ENCODE measurements at regions not wholly inside any gene's neighbourhood (a gene's known extent, or its start where the extent isn't known, plus 50 kb on each side); places are given as distances from the start of the nearest gene placed in this dataset.

GRCh38 chr7:41830271-41830670 is 127.4 kb upstream of the INHBA start:
- Histone ChIP-seq H3K4me1 (ENCODE audit: control insufficient read depth, insufficient read depth, low read length) (peaks cover 10% of the 10 kb centered on the region), H3K36me3 (ENCODE audit: control insufficient read depth, insufficient read depth, low read length) (no peaks in the 10 kb centered on the region), H3K27me3 (ENCODE audit: control insufficient read depth, insufficient read depth, low read length, poor library complexity, severe bottlenecking) (peaks cover 15% of the 10 kb centered on the region), H3K9me3 (ENCODE audit: control insufficient read depth, low read length) (peaks cover 10% of the 10 kb centered on the region), H3K27ac (ENCODE audit: low read depth, low read length) (no peak overlapping the region), H3K4me3 (ENCODE audit: low read length) (peak overlapping the region; percentile 39), H3K9ac (ENCODE audit: extremely low read depth, low read length, poor library complexity, severe bottlenecking) (no peak overlapping the region)
- peaks cover 38% of the 10 kb centered on the region for H3K27me3 Mint-ChIP-seq (ENCODE audit: insufficient read depth)
- H3K27ac Mint-ChIP-seq: no peak overlapping the region
- no peaks in the 10 kb centered on the region for H3K36me3 Mint-ChIP-seq (ENCODE audit: low read depth)
- WGBS, 2 experiments (ENCODE audit: insufficient coverage in 1 of 2, insufficient read length in 1 of 2): 54 to 71% methylated on average over 1 to 2 of the region's 2 CpGs
- H3K4me1 Mint-ChIP-seq: peaks cover 34% of the 10 kb centered on the region
- no peak for DNase-seq
- no peak overlapping the region for H3K4me3 Mint-ChIP-seq
- H3K9me3 Mint-ChIP-seq: peaks cover 6% of the 10 kb centered on the region
- TF ChIP-seq, protein P1, sequence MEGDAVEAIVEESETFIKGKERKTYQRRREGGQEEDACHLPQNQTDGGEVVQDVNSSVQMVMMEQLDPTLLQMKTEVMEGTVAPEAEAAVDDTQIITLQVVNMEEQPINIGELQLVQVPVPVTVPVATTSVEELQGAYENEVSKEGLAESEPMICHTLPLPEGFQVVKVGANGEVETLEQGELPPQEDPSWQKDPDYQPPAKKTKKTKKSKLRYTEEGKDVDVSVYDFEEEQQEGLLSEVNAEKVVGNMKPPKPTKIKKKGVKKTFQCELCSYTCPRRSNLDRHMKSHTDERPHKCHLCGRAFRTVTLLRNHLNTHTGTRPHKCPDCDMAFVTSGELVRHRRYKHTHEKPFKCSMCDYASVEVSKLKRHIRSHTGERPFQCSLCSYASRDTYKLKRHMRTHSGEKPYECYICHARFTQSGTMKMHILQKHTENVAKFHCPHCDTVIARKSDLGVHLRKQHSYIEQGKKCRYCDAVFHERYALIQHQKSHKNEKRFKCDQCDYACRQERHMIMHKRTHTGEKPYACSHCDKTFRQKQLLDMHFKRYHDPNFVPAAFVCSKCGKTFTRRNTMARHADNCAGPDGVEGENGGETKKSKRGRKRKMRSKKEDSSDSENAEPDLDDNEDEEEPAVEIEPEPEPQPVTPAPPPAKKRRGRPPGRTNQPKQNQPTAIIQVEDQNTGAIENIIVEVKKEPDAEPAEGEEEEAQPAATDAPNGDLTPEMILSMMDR (conservative IDR thresholded peaks at IDR 0.05): peak; percentile 31

- peaks cover 33% of the 10 kb centered on the region for H3K4me1 Mint-ChIP-seq
- Histone ChIP-seq H3K9ac (ENCODE audit: extremely low read depth, low read length, poor library complexity, severe bottlenecking) (no peak overlapping the region), H3K36me3 (ENCODE audit: control insufficient read depth, insufficient read depth, low read length) (no peaks in the 10 kb centered on the region), H3K4me3 (ENCODE audit: low read length) (no peak overlapping the region), H3K9me3 (ENCODE audit: control insufficient read depth, low read length) (peaks cover 10% of the 10 kb centered on the region), H3K27ac (ENCODE audit: low read depth, low read length) (no peak overlapping the region), H3K27me3 (ENCODE audit: control insufficient read depth, insufficient read depth, low read length, poor library complexity, severe bottlenecking) (peaks cover 9% of the 10 kb centered on the region), H3K4me1 (ENCODE audit: control insufficient read depth, insufficient read depth, low read length) (peaks cover 6% of the 10 kb centered on the region)
- TF ChIP-seq, protein P1 (conservative IDR thresholded peaks at IDR 0.05): no peak
- no peaks in the 10 kb centered on the region for H3K36me3 Mint-ChIP-seq (ENCODE audit: low read depth)
- H3K4me3 Mint-ChIP-seq: no peak overlapping the region
- peaks cover 6% of the 10 kb centered on the region for H3K9me3 Mint-ChIP-seq
- H3K27ac Mint-ChIP-seq: no peak overlapping the region
- peaks cover 38% of the 10 kb centered on the region for H3K27me3 Mint-ChIP-seq (ENCODE audit: insufficient read depth)
- 92 to 94% methylated on average over 2 to 4 of the region's 4 CpGs for WGBS, 2 experiments (ENCODE audit: insufficient coverage in 1 of 2, insufficient read length in 1 of 2)
- DNase-seq: no peak
Measured at GRCh38 chr7:41828911-41829310, 126.0 kb upstream of the INHBA start.

GRCh38 chr7:41826641-41827040 is 123.8 kb upstream of the INHBA start:
- peaks cover 10% of the 10 kb centered on the region for H3K4me1 ChIP-seq (ENCODE audit: control insufficient read depth, insufficient read depth, low read length)
- no peak overlapping the region for H3K27ac Mint-ChIP-seq
- peaks cover 4% of the 10 kb centered on the region for H3K9me3 ChIP-seq (ENCODE audit: control insufficient read depth, low read length)
- TF ChIP-seq, protein P1 (conservative IDR thresholded peaks at IDR 0.05): no peak
- H3K27ac ChIP-seq (ENCODE audit: low read depth, low read length): no peak overlapping the region
- H3K4me3 ChIP-seq (ENCODE audit: low read length): no peak overlapping the region
- 92% methylated on average over 1 of the region's 1 CpG; no CpG with 5 or more reads in 1 of the 2 experiments for WGBS, 2 experiments (ENCODE audit: insufficient coverage in 1 of 2, insufficient read length in 1 of 2)
- H3K36me3 ChIP-seq (ENCODE audit: control insufficient read depth, insufficient read depth, low read length): no peaks in the 10 kb centered on the region
- peaks cover 25% of the 10 kb centered on the region for H3K27me3 ChIP-seq (ENCODE audit: control insufficient read depth, insufficient read depth, low read length, poor library complexity, severe bottlenecking)
- peaks cover 6% of the 10 kb centered on the region for H3K9me3 Mint-ChIP-seq
- H3K9ac ChIP-seq (ENCODE audit: extremely low read depth, low read length, poor library complexity, severe bottlenecking): no peak overlapping the region
- H3K4me1 Mint-ChIP-seq: peaks cover 28% of the 10 kb centered on the region
- DNase-seq: no peak
- H3K4me3 Mint-ChIP-seq: no peak overlapping the region
- peaks cover 47% of the 10 kb centered on the region for H3K27me3 Mint-ChIP-seq (ENCODE audit: insufficient read depth)
- no peaks in the 10 kb centered on the region for H3K36me3 Mint-ChIP-seq (ENCODE audit: low read depth)

Measured in endodermal cell (in vitro differentiated cells).